H1 (cell line): ENCODE measurements at regions not wholly inside any gene's neighbourhood (a gene's known extent, or its start where the extent isn't known, plus 50 kb on each side); places are given as distances from the start of the nearest gene placed in this dataset.

ENCODE experiments used
- EGR1 ChIP-seq: IDR thresholded peaks from 2 replicates; pipeline ENCODE4 v1.6.1; 2011; ENCODE audit warnings: low read depth, low read length, borderline replicate concordance
- EZH2 ChIP-seq: fragments of 200-600 bp; sonication (generic); IDR thresholded peaks from 2 replicates; pipeline ENCODE4 v1.7.1; 2012; ENCODE audit warnings: low read depth, mild to moderate bottlenecking, moderate library complexity, low read length, inconsistent platforms; ENCODE audit not compliant: severe bottlenecking
- MAFK ChIP-seq: IDR thresholded peaks from 2 replicates; pipeline ENCODE4 v1.6.1; 2012; ENCODE audit warnings: low read depth, mild to moderate bottlenecking, improper control_type of control experiment, low read length
- POLR2A ChIP-seq, 2 experiments: IDR thresholded peaks; 1 replicate in 1 of 2; 2 replicates in 1 of 2; pipeline ENCODE4 v1.6.1; 2011; ENCODE audit warnings: low read depth in 2 of 2, low read length in 2 of 2, mild to moderate bottlenecking in 2 of 2; ENCODE audit errors: control extremely low read depth in 1 of 2
- RAD21 ChIP-seq, 2 experiments: IDR thresholded peaks in 1 of 2; conservative IDR thresholded peaks in 1 of 2; 2 replicates each; pipeline ENCODE4 v1.6.1; 2011; ENCODE audit warnings: low read depth in 2 of 2, low read length in 2 of 2, improper control_type of control experiment in 1 of 2, inconsistent platforms in 1 of 2, mild to moderate bottlenecking in 1 of 2, moderate library complexity in 1 of 2
- SUZ12 ChIP-seq: fragments of 200-600 bp; sonication (generic); IDR thresholded peaks from 2 replicates; pipeline ENCODE4 v1.6.1; 2012; ENCODE audit warnings: mild to moderate bottlenecking, inconsistent platforms, low read length, moderate library complexity, mixed read lengths
- TF ChIP-seq, protein P1 (sequence below), 3 experiments: IDR thresholded peaks; 1 replicate in 2 of 3; 2 replicates in 1 of 3; pipeline versions ENCODE4 v1.5.1 to v1.6.1; 2011; ENCODE audit warnings: low read length in 3 of 3, mild to moderate bottlenecking in 3 of 3, inconsistent platforms in 2 of 3, low read depth in 1 of 3, moderate library complexity in 1 of 3; ENCODE audit not compliant: insufficient read depth in 1 of 3; ENCODE audit errors: control extremely low read depth in 1 of 3

- TF ChIP-seq MAFK (no peak), RAD21 (IDR thresholded peaks at IDR 0.05 in 1 of 2, conservative IDR thresholded peaks at IDR 0.05 in 1 of 2; ENCODE audit: low read depth in 2 of 2, low read length in 2 of 2) (no peak), POLR2A (IDR thresholded peaks at IDR 0.05; ENCODE audit: control extremely low read depth in 1 of 2, low read depth in 2 of 2, low read length in 2 of 2) (no peak), SUZ12 (no peak), EGR1 (no peak), EZH2 (no peak)
- TF ChIP-seq, protein P1, sequence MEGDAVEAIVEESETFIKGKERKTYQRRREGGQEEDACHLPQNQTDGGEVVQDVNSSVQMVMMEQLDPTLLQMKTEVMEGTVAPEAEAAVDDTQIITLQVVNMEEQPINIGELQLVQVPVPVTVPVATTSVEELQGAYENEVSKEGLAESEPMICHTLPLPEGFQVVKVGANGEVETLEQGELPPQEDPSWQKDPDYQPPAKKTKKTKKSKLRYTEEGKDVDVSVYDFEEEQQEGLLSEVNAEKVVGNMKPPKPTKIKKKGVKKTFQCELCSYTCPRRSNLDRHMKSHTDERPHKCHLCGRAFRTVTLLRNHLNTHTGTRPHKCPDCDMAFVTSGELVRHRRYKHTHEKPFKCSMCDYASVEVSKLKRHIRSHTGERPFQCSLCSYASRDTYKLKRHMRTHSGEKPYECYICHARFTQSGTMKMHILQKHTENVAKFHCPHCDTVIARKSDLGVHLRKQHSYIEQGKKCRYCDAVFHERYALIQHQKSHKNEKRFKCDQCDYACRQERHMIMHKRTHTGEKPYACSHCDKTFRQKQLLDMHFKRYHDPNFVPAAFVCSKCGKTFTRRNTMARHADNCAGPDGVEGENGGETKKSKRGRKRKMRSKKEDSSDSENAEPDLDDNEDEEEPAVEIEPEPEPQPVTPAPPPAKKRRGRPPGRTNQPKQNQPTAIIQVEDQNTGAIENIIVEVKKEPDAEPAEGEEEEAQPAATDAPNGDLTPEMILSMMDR (IDR thresholded peaks at IDR 0.05; ENCODE audit: control extremely low read depth in 1 of 3, insufficient read depth in 1 of 3, low read depth in 1 of 3, low read length in 3 of 3) = no peak
Observed at GRCh38 chr2:234171666-234172065, 121.2 kb downstream of the SPP2 start.
